K562 (cell line): ENCODE measurements at regions not wholly inside any gene's neighbourhood (a gene's known extent, or its start where the extent isn't known, plus 50 kb on each side); places are given as distances from the start of the nearest gene placed in this dataset.

Source experiments
- ATF3 ChIP-seq, 2 experiments: fragments of 450-650 bp in 1 of 2; sonication (generic) in 1 of 2; formaldehyde crosslinking in 1 of 2; IDR thresholded peaks in 1 of 2; conservative IDR thresholded peaks in 1 of 2; 2 replicates each; pipeline versions ENCODE4 v1.6.1 to v1.8.1; 2016 to 2023; ENCODE audit warnings: mild to moderate bottlenecking in 2 of 2, moderate library complexity in 2 of 2, inconsistent platforms in 1 of 2, missing genetic modification reagents in 1 of 2
- CTCF ChIP-seq, 3 experiments: IDR thresholded peaks in 2 of 3; conservative IDR thresholded peaks in 1 of 3; 2 replicates each; pipeline ENCODE4 v1.5.1; 2011 to 2012; ENCODE audit warnings: low read length in 3 of 3, mild to moderate bottlenecking in 3 of 3, control low read depth in 2 of 3, improper control_type of control experiment in 1 of 3, inconsistent platforms in 1 of 3, low read depth in 1 of 3, mixed read lengths in 1 of 3, moderate library complexity in 1 of 3; ENCODE audit not compliant: insufficient read depth in 2 of 3
- ELF4 ChIP-seq: fragments of 450-650 bp; formaldehyde crosslinking; IDR thresholded peaks from 2 replicates; pipeline ENCODE4 v1.4.0; 2022; ENCODE audit warnings: missing genetic modification characterization
- EP300 ChIP-seq: IDR thresholded peaks from 2 replicates; pipeline ENCODE4 v1.6.1; 2012; ENCODE audit warnings: low read length, improper control_type of control experiment
- ETV6 ChIP-seq, 3 experiments: fragments of 150-350 bp in 1 of 3; sonication (generic) in 1 of 3; formaldehyde crosslinking in 1 of 3; IDR thresholded peaks; 2 replicates each; pipeline versions ENCODE4 v1.6.1 to v1.8.0; 2014 to 2022; ENCODE audit warnings: borderline replicate concordance in 2 of 3, low read depth in 2 of 3, antibody characterized with exemption in 1 of 3, low read length in 1 of 3, mild to moderate bottlenecking in 1 of 3, missing genetic modification reagents in 1 of 3
- RERE ChIP-seq: sonication (generic); formaldehyde crosslinking; IDR thresholded peaks from 2 replicates; pipeline ENCODE4 v1.8.0; 2023; ENCODE audit warnings: missing genetic modification reagents, mild to moderate bottlenecking, borderline replicate concordance
- SIN3A ChIP-seq, 2 experiments: fragments of 150-350 bp in 1 of 2; IDR thresholded peaks; 2 replicates each; pipeline ENCODE4 v1.6.1; 2011 to 2016; ENCODE audit warnings: borderline replicate concordance in 2 of 2, low read depth in 2 of 2, low read length in 2 of 2, mild to moderate bottlenecking in 2 of 2, moderate library complexity in 2 of 2; ENCODE audit not compliant: control insufficient read depth in 1 of 2
- TAF1 ChIP-seq: IDR thresholded peaks from 2 replicates; pipeline ENCODE4 v1.6.1; 2011; ENCODE audit warnings: mild to moderate bottlenecking, low read length, moderate library complexity; ENCODE audit not compliant: insufficient read depth, control insufficient read depth, severe bottlenecking; ENCODE audit errors: extremely low read depth
- ZBTB8A ChIP-seq: fragments of 450-650 bp; IDR thresholded peaks from 2 replicates; pipeline ENCODE4 v1.6.1; 2018; ENCODE audit warnings: mild to moderate bottlenecking, moderate library complexity; ENCODE audit not compliant: partially characterized antibody
- ZC3H11A ChIP-seq: IDR thresholded peaks from 2 replicates; pipeline ENCODE4 v1.6.1; 2012; ENCODE audit warnings: low read depth, low read length, improper control_type of control experiment

DNA sequence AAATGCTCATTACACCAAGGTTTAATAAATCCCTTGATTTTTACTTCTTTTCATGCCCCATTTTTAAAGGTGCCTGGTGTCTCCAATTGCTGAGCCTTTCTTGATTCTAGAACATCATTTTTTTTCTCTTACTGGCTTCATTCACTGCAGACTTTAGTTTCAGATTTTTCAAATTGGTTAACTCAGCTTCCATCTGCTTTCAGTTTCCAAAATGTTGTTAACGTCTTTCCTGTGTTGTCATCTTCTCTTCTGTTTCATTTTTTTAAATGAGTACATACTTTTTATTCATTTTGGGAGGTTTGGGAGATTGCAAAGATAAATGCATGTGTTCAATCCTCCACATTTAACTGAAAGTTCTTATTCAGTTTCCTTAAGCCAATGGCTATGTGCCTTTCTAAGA is 126.4 kb upstream of the CCNG1 start:
- TF ChIP-seq TAF1 (no peak), ETV6 (IDR thresholded peaks at IDR 0.05; ENCODE audit: borderline replicate concordance in 1 of 2, low read depth in 2 of 2, low read length in 1 of 2) (no peak), ETV6 (CRISPR knock-in tag; IDR thresholded peaks at IDR 0.05; ENCODE audit: borderline replicate concordance) (no peak), ZC3H11A (no peak), ATF3 (IDR thresholded peaks at IDR 0.05) (no peak), ATF3 (CRISPR knock-in tag; conservative IDR thresholded peaks at IDR 0.05) (no peak), SIN3A (IDR thresholded peaks at IDR 0.05; ENCODE audit: borderline replicate concordance in 2 of 2, control insufficient read depth in 1 of 2, low read depth in 2 of 2, low read length in 2 of 2) (no peak), CTCF (IDR thresholded peaks at IDR 0.05 in 2 of 3, conservative IDR thresholded peaks at IDR 0.05 in 1 of 3; ENCODE audit: insufficient read depth in 2 of 3, low read depth in 1 of 3, low read length in 3 of 3) (no peak), ELF4 (CRISPR knock-in tag) (no peak), EP300 (no peak), ZBTB8A (no peak), RERE (CRISPR knock-in tag) (no peak)
